ENCODE measurements at regions not wholly inside any gene's neighbourhood (a gene's known extent, or its start where the extent isn't known, plus 50 kb on each side); places are given as distances from the start of the nearest gene placed in this dataset.

GRCh38 chr14:89674936-89675335, 257.9 kb upstream of the FOXN3 start:
- Histone ChIP-seq H3K36me3 (no peaks in the 10 kb centered on the region), H3K9me3 (no peaks in the 10 kb centered on the region), H3K4me1 (no peaks in the 10 kb centered on the region), H3K4me3 (no peak overlapping the region), H3K27me3 (no peaks in the 10 kb centered on the region), H3K27ac (no peak overlapping the region)
- 67% methylated on average over 1 of the region's 1 CpG for WGBS (ENCODE audit: insufficient coverage, low coverage, low lambda C conversion rate, missing lambda C conversion rate)
- TF ChIP-seq CTCF (IDR thresholded peaks at IDR 0.05), result no peak
- TF ChIP-seq POLR2A (IDR thresholded peaks at IDR 0.05), result no peak
- intact Hi-C loops (cut with DNase I), result no loop called here
- DNase-seq (no peak), ATAC-seq (no peak)

- Histone ChIP-seq H3K9me3 (no peaks in the 10 kb centered on the region), H3K36me3 (no peaks in the 10 kb centered on the region), H3K27me3 (no peaks in the 10 kb centered on the region), H3K27ac (no peak overlapping the region), H3K4me3 (no peak overlapping the region), H3K4me1 (no peaks in the 10 kb centered on the region)
- no peak for DNase-seq
- intact Hi-C loops (cut with DNase I), result no loop called here
- WGBS (ENCODE audit: insufficient coverage, low coverage, low lambda C conversion rate, missing lambda C conversion rate), result 86% methylated on average over 1 of the region's 1 CpG
- no peak for TF ChIP-seq CTCF (IDR thresholded peaks at IDR 0.05)
- TF ChIP-seq POLR2A (IDR thresholded peaks at IDR 0.05), result no peak
- no peak for ATAC-seq
Measured at GRCh38 chr14:89674240-89674639, 257.2 kb upstream of the FOXN3 start.

- WGBS (ENCODE audit: insufficient coverage, low coverage, low lambda C conversion rate, missing lambda C conversion rate), result 85% methylated on average over 6 of the region's 6 CpGs
- Histone ChIP-seq H3K4me3 (no peak overlapping the region), H3K27me3 (no peaks in the 10 kb centered on the region), H3K27ac (no peak overlapping the region), H3K36me3 (no peaks in the 10 kb centered on the region), H3K9me3 (no peaks in the 10 kb centered on the region), H3K4me1 (no peaks in the 10 kb centered on the region)
- intact Hi-C loops (cut with DNase I), result no loop called here
- TF ChIP-seq POLR2A (IDR thresholded peaks at IDR 0.05) (no peak), CTCF (IDR thresholded peaks at IDR 0.05) (no peak)
- ATAC-seq (no peak), DNase-seq (no peak)
Measured at GRCh38 chr14:89673512-89674225, 256.6 kb upstream of the FOXN3 start.

- intact Hi-C loops (cut with DNase I), result no loop called here
- H3K27ac ChIP-seq, result no peak overlapping the region
- WGBS (ENCODE audit: insufficient coverage, low coverage, low lambda C conversion rate, missing lambda C conversion rate), result 80% methylated on average over 17 of the region's 17 CpGs
- H3K4me1 ChIP-seq, result no peaks in the 10 kb centered on the region
- H3K36me3 ChIP-seq, result no peaks in the 10 kb centered on the region
- no peaks in the 10 kb centered on the region for H3K9me3 ChIP-seq
- ATAC-seq (peak in 3 of 4 donors; percentile 26 to 53 (median 34)), DNase-seq (peak in 2 of 3 donors; percentile 37 to 54)
- TF ChIP-seq POLR2A (IDR thresholded peaks at IDR 0.05) (no peak), CTCF (IDR thresholded peaks at IDR 0.05) (no peak)
- no peak overlapping the region for H3K4me3 ChIP-seq
- no peaks in the 10 kb centered on the region for H3K27me3 ChIP-seq
Measured at GRCh38 chr14:89672636-89673511, 255.8 kb upstream of the FOXN3 start.

Data from right lobe of liver (tissue), 6 donors.